HCT116 (cell line): ENCODE measurements at regions not wholly inside any gene's neighbourhood (a gene's known extent, or its start where the extent isn't known, plus 50 kb on each side); places are given as distances from the start of the nearest gene placed in this dataset.

ENCODE experiments used
- ATAC-seq: fragments of 200-7000 bp; cut with Tn5 transposase; 2 replicates; pipeline ENCODE4 v1.9.1; 2020; ENCODE audit warnings: mild to moderate bottlenecking, moderate library complexity
- BruUV-seq: library from RNA; stranded (reverse); fragments of 400-500 nt; replicated peaks from 2 replicates; lab custom pipeline; 2021; lab: Mats Ljungman, UMichigan
- CTCF ChIA-PET: fragments of 300-600 bp; sonication (Branson Sonifier 250); formaldehyde crosslinking; loops from one replicate; lab custom pipeline; 2021; ENCODE audit warnings: antibody characterized with exemption; lab: Charles Lee
- POLR2A ChIA-PET: fragments of 300-600, 350-600 bp; sonication (Branson Sonifier 250); formaldehyde crosslinking; loops from one replicate; lab custom pipeline; 2021; ENCODE audit warnings: antibody characterized with exemption; lab: Charles Lee
- RAD21 ChIA-PET, 2 experiments: fragments of 300-600 bp; sonication (Branson Sonifier 250); formaldehyde crosslinking; loops; one replicate each; lab custom pipeline; 2023; ENCODE audit warnings: low total read pairs in 2 of 2; ENCODE audit not compliant: uncharacterized antibody in 2 of 2, unreplicated experiment in 2 of 2, low non-redundant PET in 1 of 2; lab: Charles Lee
- DNase-seq: peaks from one replicate; pipeline ENCODE4 v3.0.0-alpha.2; 2010; ENCODE audit warnings: low read depth, low spot score
- H2AFZ ChIP-seq: fragments of 200-600 bp; shearing (Covaris generic), sonication (generic); 2 replicates; pipeline ENCODE4 v1.6.1; 2017; ENCODE audit warnings: low read depth, mixed run types, mixed read lengths, antibody characterized with exemption, low read length; ENCODE audit not compliant: poor library complexity, severe bottlenecking
- H3K27ac ChIP-seq: 2 replicates; pipeline ENCODE4 v1.5.1; 2012; ENCODE audit warnings: low read depth, low read length
- H3K27me3 ChIP-seq: fragments of 200-600 bp; sonication (generic); 2 replicates; pipeline ENCODE4 v1.6.1; 2016; ENCODE audit warnings: mixed run types, low read length, mixed read lengths; ENCODE audit not compliant: insufficient read depth
- H3K36me3 ChIP-seq, 2 experiments: fragments of 200-500 bp in 1 of 2; fragments of 200-600 bp in 1 of 2; sonication (Bioruptor generic) in 1 of 2; sonication (generic) in 1 of 2; 2 replicates each; pipeline versions ENCODE4 v1.5.1 to v1.6.1; 2014 to 2016; ENCODE audit warnings: low read length in 2 of 2, inconsistent platforms in 1 of 2, mixed read lengths in 1 of 2, mixed run types in 1 of 2; ENCODE audit not compliant: insufficient read depth in 2 of 2, control insufficient read depth in 1 of 2
- H3K4me1 ChIP-seq, 2 experiments: fragments of 200-600 bp in 1 of 2; sonication (generic) in 1 of 2; 2 replicates each; pipeline versions ENCODE4 v1.5.1 to v1.6.1; 2012 to 2017; ENCODE audit warnings: low read length in 2 of 2, inconsistent platforms in 1 of 2, mild to moderate bottlenecking in 1 of 2, mixed read lengths in 1 of 2, mixed run types in 1 of 2, moderate library complexity in 1 of 2; ENCODE audit not compliant: insufficient read depth in 2 of 2, control insufficient read depth in 1 of 2
- H3K4me2 ChIP-seq: fragments of 200-600 bp; sonication (generic); 2 replicates; pipeline ENCODE4 v1.6.1; 2017; ENCODE audit warnings: mixed run types, low read length, mixed read lengths
- H3K4me3 ChIP-seq, 2 experiments: fragments of 200-600 bp in 1 of 2; sonication (generic) in 1 of 2; replicated peaks in 1 of 2; 2 replicates each; pipeline ENCODE4 v1.5.1; 2011 to 2016; ENCODE audit warnings: low read length in 2 of 2, control low read depth in 1 of 2, low read depth in 1 of 2, mild to moderate bottlenecking in 1 of 2, mixed read lengths in 1 of 2, mixed run types in 1 of 2
- H3K79me2 ChIP-seq: fragments of 200-600 bp; sonication (generic); 2 replicates; pipeline ENCODE4 v1.6.1; 2017; ENCODE audit warnings: mild to moderate bottlenecking, mixed run types, low read length, moderate library complexity, mixed read lengths; ENCODE audit not compliant: insufficient read depth
- H3K9ac ChIP-seq: fragments of 200-600 bp; sonication (generic); 2 replicates; pipeline ENCODE4 v1.6.1; 2016; ENCODE audit warnings: low read length, mixed read lengths
- H3K9me2 ChIP-seq: fragments of 200-600 bp; sonication (generic), shearing (Covaris generic); 2 replicates; pipeline ENCODE4 v1.6.1; 2017; ENCODE audit warnings: mixed run types, mild to moderate bottlenecking, moderate library complexity; ENCODE audit not compliant: insufficient read depth
- H3K9me3 ChIP-seq, 2 experiments: fragments of 200-500 bp in 1 of 2; fragments of 200-600 bp in 1 of 2; sonication (Bioruptor generic) in 1 of 2; sonication (generic) in 1 of 2; 2 replicates each; pipeline ENCODE4 v1.6.1; 2014 to 2017; ENCODE audit warnings: low read length in 2 of 2, mixed read lengths in 2 of 2, inconsistent platforms in 1 of 2, low read depth in 1 of 2, mild to moderate bottlenecking in 1 of 2, mixed run types in 1 of 2, moderate library complexity in 1 of 2; ENCODE audit not compliant: control insufficient read depth in 1 of 2, insufficient read depth in 1 of 2
- H4K20me1 ChIP-seq: fragments of 200-600 bp; sonication (generic), shearing (Covaris generic); 2 replicates; pipeline ENCODE4 v1.6.1; 2017; ENCODE audit warnings: mixed run types, mild to moderate bottlenecking, moderate library complexity; ENCODE audit not compliant: insufficient read depth
- ATF3 ChIP-seq: IDR thresholded peaks from 2 replicates; pipeline ENCODE4 v1.6.1; 2012
- CEBPB ChIP-seq: IDR thresholded peaks from 2 replicates; pipeline ENCODE4 v1.6.1; 2012; ENCODE audit warnings: low read depth
- EGR1 ChIP-seq: IDR thresholded peaks from 2 replicates; pipeline ENCODE4 v1.6.1; 2012; ENCODE audit warnings: low read depth
- ELF1 ChIP-seq: IDR thresholded peaks from 2 replicates; pipeline ENCODE4 v1.6.1; 2012; ENCODE audit warnings: low read depth, borderline replicate concordance
- EZH2 ChIP-seq: fragments of 200-600 bp; sonication (generic); IDR thresholded peaks from 2 replicates; pipeline ENCODE4 v1.6.1; 2017; ENCODE audit warnings: antibody characterized with exemption, mixed run types
- FOSL1 ChIP-seq: IDR thresholded peaks from 2 replicates; pipeline ENCODE4 v1.6.1; 2012; ENCODE audit warnings: low read depth
- JUND ChIP-seq: IDR thresholded peaks from 2 replicates; pipeline ENCODE4 v1.6.1; 2012
- MAX ChIP-seq: IDR thresholded peaks from 2 replicates; pipeline ENCODE4 v1.6.1; 2012
- POLR2A ChIP-seq: IDR thresholded peaks from 2 replicates; pipeline ENCODE4 v1.7.0; 2011; ENCODE audit warnings: borderline replicate concordance; ENCODE audit not compliant: insufficient read depth, insufficient read length; ENCODE audit errors: extremely low read depth
- POLR2AphosphoS5 ChIP-seq: IDR thresholded peaks from 2 replicates; pipeline ENCODE4 v1.6.1; 2011; ENCODE audit warnings: mild to moderate bottlenecking, low read depth, low read length, moderate library complexity
- RAD21 ChIP-seq: IDR thresholded peaks from 2 replicates; pipeline ENCODE4 v1.6.1; 2012; ENCODE audit warnings: low read depth, mild to moderate bottlenecking
- REST ChIP-seq: IDR thresholded peaks from 2 replicates; pipeline ENCODE4 v1.6.1; 2012; ENCODE audit warnings: low read depth
- SIN3A ChIP-seq: IDR thresholded peaks from 2 replicates; pipeline ENCODE4 v1.6.1; 2012; ENCODE audit warnings: low read depth
- SP1 ChIP-seq: IDR thresholded peaks from 2 replicates; pipeline ENCODE4 v1.6.1; 2012; ENCODE audit warnings: low read depth
- SRF ChIP-seq: IDR thresholded peaks from 2 replicates; pipeline ENCODE4 v1.6.1; 2012; ENCODE audit warnings: low read depth
- TCF7L2 ChIP-seq: IDR thresholded peaks from 2 replicates; pipeline ENCODE4 v1.7.0; 2011; ENCODE audit warnings: borderline replicate concordance, inconsistent platforms; ENCODE audit not compliant: insufficient read depth, insufficient read length; ENCODE audit errors: extremely low read depth
- YY1 ChIP-seq: IDR thresholded peaks from 2 replicates; pipeline ENCODE4 v1.6.1; 2011; ENCODE audit warnings: low read length, low read depth, moderate library complexity, mild to moderate bottlenecking; ENCODE audit not compliant: insufficient replicate concordance; ENCODE audit errors: extremely low read depth
- ZBTB33 ChIP-seq: IDR thresholded peaks from 2 replicates; pipeline ENCODE4 v1.6.1; 2011; ENCODE audit warnings: mild to moderate bottlenecking, low read length, moderate library complexity; ENCODE audit not compliant: insufficient replicate concordance; ENCODE audit errors: extremely low read depth
- ZFX ChIP-seq: fragments of 450-650 bp; IDR thresholded peaks from 2 replicates; pipeline ENCODE4 v1.6.1; 2017
- ZNF274 ChIP-seq: fragments of 200-500 bp; sonication (Bioruptor generic); IDR thresholded peaks from 2 replicates; pipeline ENCODE4 v1.6.1; 2014; ENCODE audit warnings: mild to moderate bottlenecking, low read depth, low read length, inconsistent platforms
- intact Hi-C: fragments of 100-400 bp; cut with micrococcal nuclease; formaldehyde crosslinking; loops from 2 replicates; pipeline ENCODE4 v1.10.0; 2022

GRCh38 chr2:126463892-126464674, 191.9 kb upstream of the GYPC start:
- Histone ChIP-seq H3K27ac (no peak overlapping the region), H3K9ac (no peak overlapping the region), H3K79me2 (no peaks in the 10 kb centered on the region), H2AFZ (no peak overlapping the region), H3K9me2 (no peaks in the 10 kb centered on the region), H4K20me1 (no peaks in the 10 kb centered on the region), H3K9me3 (peaks cover 0 to 9% of the 10 kb centered on the region in 2 experiments; a peak in 2 of 4 replicates), H3K36me3 (no peaks in the 10 kb centered on the region), H3K4me3 (no peak overlapping the region), H3K4me1 (no peaks in the 10 kb centered on the region), H3K4me2 (no peak overlapping the region), H3K27me3 (no peaks in the 10 kb centered on the region)
- ChIA-PET CTCF (no interaction called here), RAD21 (no interaction called here), POLR2A (no interaction called here)
- no peak for DNase-seq
- intact Hi-C loops, result no loop called here
- no TSS peak for BruUV-seq
- no peak for TF ChIP-seq ZFX
- no peak for TF ChIP-seq POLR2A
- no peak for TF ChIP-seq TCF7L2
- no peak for TF ChIP-seq REST
- TF ChIP-seq SRF, result no peak
- TF ChIP-seq EZH2, result no peak
- no peak for TF ChIP-seq MAX
- TF ChIP-seq EGR1, result no peak
- no peak for TF ChIP-seq SP1
- TF ChIP-seq RAD21, result no peak
- no peak for TF ChIP-seq CEBPB
- no peak for TF ChIP-seq POLR2AphosphoS5
- TF ChIP-seq JUND, result no peak
- no peak for TF ChIP-seq YY1
- TF ChIP-seq ATF3, result no peak
- TF ChIP-seq SIN3A, result no peak
- TF ChIP-seq ZNF274, result no peak
- no peak for TF ChIP-seq ZBTB33
- no peak for TF ChIP-seq ELF1
- no peak for TF ChIP-seq FOSL1
- no peak for ATAC-seq
